GM12874 (cell line): ENCODE measurements at regions not wholly inside any gene's neighbourhood (a gene's known extent, or its start where the extent isn't known, plus 50 kb on each side); places are given as distances from the start of the nearest gene placed in this dataset.

Source experiments
- TF ChIP-seq, protein P1 (sequence below): IDR thresholded peaks from 2 replicates; pipeline ENCODE4 v1.5.1; 2011; ENCODE audit warnings: low read depth, mild to moderate bottlenecking, control low read depth, low read length, moderate library complexity; ENCODE audit not compliant: insufficient read depth

DNA sequence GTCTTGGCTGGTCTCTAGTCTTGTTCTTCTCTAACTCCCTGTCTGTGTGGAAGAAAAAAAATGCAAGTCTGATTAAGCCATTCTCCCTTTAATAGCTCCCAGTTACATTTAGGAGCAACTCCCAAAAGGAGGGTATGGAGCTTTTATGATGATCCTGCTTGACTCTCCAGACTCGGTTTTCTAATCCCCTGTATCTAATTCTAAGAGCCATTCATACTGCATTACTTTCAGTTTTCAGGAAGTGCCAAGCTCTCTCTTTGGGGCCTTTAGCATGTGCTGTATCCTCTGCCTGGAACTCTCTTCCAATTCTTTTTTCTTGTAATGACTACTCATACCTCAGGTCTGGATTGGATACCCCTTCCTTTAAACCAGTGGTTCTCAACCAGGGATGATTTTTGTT, 219.7 kb upstream of the SPRED2 start:
- TF ChIP-seq, protein P1, sequence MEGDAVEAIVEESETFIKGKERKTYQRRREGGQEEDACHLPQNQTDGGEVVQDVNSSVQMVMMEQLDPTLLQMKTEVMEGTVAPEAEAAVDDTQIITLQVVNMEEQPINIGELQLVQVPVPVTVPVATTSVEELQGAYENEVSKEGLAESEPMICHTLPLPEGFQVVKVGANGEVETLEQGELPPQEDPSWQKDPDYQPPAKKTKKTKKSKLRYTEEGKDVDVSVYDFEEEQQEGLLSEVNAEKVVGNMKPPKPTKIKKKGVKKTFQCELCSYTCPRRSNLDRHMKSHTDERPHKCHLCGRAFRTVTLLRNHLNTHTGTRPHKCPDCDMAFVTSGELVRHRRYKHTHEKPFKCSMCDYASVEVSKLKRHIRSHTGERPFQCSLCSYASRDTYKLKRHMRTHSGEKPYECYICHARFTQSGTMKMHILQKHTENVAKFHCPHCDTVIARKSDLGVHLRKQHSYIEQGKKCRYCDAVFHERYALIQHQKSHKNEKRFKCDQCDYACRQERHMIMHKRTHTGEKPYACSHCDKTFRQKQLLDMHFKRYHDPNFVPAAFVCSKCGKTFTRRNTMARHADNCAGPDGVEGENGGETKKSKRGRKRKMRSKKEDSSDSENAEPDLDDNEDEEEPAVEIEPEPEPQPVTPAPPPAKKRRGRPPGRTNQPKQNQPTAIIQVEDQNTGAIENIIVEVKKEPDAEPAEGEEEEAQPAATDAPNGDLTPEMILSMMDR, result no peak

- TF ChIP-seq, protein P1, result no peak
These were observed 217.6 kb upstream of the SPRED2 start for GRCh38 chr2:65649811-65650589.

DNA sequence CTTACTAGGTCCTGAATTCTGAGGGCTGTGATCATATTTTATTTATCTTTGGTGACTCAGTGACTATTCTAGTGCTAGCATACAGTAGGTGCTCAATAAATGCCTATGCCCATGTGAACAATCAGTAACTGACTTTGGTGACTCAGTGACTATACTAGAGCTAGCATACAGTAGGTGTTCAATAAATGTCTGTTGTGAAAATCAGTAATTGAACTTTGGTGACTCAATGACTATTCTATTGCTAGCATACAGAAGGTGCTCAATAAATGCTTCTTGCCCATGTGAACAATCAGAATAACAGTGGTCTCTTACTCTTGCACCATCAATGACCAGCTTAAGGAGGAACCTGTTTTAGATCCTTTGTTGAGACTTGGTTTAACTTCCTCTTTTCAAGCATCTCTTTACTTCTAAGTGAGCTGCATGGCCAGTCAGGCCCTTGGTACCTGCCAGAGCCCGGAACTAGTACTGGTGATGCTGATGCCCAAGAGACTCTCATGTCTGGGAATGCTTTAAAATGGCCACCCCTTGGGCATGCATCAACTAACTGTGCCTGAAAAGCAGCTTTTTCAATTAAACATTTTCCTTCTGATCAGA, 214.9 kb upstream of the SPRED2 start:
- TF ChIP-seq, protein P1, result no peak

- TF ChIP-seq, protein P1, result no peak
These were observed 208.3 kb upstream of the SPRED2 start for GRCh38 chr2:65640793-65641103.

DNA sequence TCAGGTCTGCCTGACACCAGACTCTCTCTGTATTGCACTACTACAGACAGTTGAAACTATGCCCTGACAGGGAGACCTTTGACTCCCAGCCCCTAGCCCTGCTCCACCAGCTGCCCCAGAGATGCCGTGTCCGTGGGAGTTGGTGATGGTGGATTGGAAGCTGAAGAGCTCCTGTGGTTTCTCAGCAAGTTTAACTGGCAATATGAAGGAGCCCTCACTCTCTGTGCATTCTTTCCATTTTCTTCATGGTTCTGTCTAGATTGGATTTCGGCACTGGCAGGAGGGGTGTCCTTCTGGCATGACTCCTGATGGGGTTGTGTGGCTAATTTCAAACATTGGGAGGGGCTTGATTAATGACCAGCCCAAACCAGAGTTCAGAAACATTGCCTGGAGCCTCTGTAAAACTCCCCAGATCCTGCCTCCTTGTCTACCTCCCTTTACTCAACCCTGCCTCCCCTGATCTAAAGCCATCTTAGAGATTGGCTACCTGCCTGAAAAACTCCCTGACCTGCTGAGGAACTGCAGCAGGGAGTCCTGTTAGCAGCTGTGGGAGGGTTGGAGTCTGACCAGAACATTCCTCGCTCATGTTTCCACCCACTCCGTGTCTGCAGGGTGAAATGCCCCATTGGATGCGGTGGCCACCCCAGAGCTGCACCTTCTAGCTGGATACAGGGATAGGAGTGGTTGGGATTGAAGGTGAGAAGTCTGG, 206.9 kb upstream of the SPRED2 start:
- TF ChIP-seq, protein P1, result no peak

- TF ChIP-seq, protein P1, result no peak
These were observed 206.0 kb upstream of the SPRED2 start for GRCh38 chr2:65638443-65638842.

DNA sequence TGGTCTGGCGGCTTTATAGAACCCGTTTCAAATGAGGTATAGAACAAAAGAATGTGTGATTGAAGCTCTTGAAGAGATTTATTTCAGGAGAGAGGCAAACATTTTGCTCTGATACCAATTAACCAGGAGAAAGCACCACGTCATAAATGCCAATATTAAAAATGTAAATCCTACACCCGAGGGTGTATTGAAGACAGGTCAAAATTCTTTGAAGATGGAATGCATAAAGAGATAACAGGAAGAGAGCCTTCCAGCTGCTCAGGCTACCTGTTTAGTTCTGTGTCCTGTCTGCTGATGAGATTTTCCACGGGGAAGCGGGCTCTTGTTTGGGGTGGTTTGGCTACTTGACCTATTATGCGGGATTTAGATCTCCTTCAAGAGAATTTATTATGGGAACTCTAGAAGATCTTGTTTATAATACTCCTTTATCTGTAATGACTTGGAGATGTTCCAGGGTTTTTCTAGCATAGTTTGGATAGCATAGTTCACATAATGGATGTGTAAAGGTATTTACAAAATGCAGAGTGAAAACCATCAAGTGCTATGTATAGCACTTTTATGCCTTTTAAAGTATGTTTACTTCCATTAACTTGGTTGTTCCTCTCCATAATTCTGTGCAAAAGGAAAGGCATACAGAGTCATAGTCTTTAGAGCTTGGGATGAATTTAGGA, 204.5 kb upstream of the SPRED2 start:
- TF ChIP-seq, protein P1, result no peak
